ENCODE measurements at regions not wholly inside any gene's neighbourhood (a gene's known extent, or its start where the extent isn't known, plus 50 kb on each side); places are given as distances from the start of the nearest gene placed in this dataset.
"Not testable (repeated sequence)": the region's sequence is repeated elsewhere in the genome, so short reads cannot be mapped to it uniquely, and the experiment has no call there.

DNA sequence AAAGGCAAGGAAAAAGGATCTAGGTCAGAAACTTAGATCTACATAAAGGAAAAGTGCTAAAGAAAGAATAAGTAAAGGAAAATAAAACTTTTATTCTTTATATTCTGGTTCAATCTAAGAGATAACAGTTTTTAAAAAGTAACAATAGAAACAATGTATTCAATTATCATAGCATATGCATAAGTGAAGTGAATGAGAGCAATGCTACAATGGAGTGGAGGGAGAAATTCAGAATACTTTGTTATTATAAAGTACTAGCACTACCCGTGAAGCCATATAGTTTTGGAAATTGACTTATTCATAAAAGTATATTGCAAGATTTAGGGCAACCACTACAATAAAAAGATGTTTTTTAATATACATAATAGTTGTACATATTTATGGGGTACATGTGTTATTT, 586.0 kb upstream of the MDGA2 start:
- no peak overlapping the region for H3K27ac ChIP-seq
- WGBS, 2 donors, result 65% methylated on average over 1 of the region's 1 CpG
- ATAC-seq (no peak), DNase-seq (no peak), FAIRE-seq (no peak)
- H3K36me3 ChIP-seq, result no peaks in the 10 kb centered on the region
- TF ChIP-seq, protein P1, sequence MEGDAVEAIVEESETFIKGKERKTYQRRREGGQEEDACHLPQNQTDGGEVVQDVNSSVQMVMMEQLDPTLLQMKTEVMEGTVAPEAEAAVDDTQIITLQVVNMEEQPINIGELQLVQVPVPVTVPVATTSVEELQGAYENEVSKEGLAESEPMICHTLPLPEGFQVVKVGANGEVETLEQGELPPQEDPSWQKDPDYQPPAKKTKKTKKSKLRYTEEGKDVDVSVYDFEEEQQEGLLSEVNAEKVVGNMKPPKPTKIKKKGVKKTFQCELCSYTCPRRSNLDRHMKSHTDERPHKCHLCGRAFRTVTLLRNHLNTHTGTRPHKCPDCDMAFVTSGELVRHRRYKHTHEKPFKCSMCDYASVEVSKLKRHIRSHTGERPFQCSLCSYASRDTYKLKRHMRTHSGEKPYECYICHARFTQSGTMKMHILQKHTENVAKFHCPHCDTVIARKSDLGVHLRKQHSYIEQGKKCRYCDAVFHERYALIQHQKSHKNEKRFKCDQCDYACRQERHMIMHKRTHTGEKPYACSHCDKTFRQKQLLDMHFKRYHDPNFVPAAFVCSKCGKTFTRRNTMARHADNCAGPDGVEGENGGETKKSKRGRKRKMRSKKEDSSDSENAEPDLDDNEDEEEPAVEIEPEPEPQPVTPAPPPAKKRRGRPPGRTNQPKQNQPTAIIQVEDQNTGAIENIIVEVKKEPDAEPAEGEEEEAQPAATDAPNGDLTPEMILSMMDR (IDR thresholded peaks at IDR 0.05), result no peak
- H3K4me1 ChIP-seq, result no peaks in the 10 kb centered on the region
- no peaks in the 10 kb centered on the region for H3K27me3 ChIP-seq
- H3K4me3 ChIP-seq, result no peak overlapping the region
- no peaks in the 10 kb centered on the region for H3K9me3 ChIP-seq
- intact Hi-C loops (cut with DNase I), result no loop called here

- H3K36me3 ChIP-seq; ATAC-seq; DNase-seq; H3K27me3 ChIP-seq; H3K27ac ChIP-seq; intact Hi-C loops (cut with DNase I); H3K4me1 ChIP-seq; H3K4me3 ChIP-seq; H3K9me3 ChIP-seq; FAIRE-seq: not testable (repeated sequence)
- WGBS, 2 donors, result 72 to 76% methylated on average over 10 of the region's 10 CpGs
These were observed 585.2 kb upstream of the MDGA2 start for GRCh38 chr14:48260394-48261295.

DNA sequence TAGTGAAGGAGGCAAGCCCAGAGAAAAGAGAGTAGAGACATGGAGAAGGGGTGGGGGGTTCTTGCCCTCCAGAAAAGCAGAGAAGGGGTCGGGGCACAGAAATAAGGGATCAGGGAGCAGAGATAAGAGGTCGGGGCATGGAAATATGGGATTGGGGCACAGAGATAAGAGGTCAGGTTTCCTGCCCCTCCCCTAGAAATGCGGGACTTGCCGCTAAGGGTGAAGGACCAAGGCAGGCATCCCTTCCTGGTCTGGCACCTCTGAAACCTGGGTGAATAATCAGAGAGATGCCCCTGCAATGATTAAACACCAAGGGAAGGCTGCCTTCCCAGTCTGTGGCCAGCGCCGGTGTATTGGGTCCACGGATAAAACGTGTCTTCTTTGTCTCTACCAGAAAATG, 584.5 kb upstream of the MDGA2 start:
- intact Hi-C loops (cut with DNase I); H3K36me3 ChIP-seq; DNase-seq; H3K27me3 ChIP-seq; H3K9me3 ChIP-seq; H3K4me3 ChIP-seq; FAIRE-seq; H3K4me1 ChIP-seq; H3K27ac ChIP-seq; ATAC-seq: not testable (repeated sequence)
- whole genome bisulfite sequencing, 2 donors, result 63 to 81% methylated on average over 8 of the region's 8 CpGs

DNA sequence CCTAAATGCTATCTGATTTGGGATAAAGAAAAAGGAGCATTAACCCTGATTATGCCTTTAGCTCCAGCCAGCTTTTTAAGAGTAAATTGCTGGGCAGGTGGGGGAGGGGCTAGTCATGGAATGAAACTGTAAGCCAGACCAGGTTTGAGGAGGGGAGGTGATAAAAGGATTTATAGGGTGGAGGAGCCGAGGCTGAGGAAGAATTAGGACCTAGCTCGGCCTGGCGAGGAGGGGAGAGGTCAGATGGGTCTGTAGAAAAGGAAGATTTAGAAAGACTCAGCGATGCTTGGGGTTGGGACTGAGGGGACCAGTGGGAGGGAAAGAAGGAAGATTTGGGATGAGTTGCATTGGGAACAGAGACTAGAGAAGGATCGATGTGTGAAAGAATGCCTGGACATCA, 583.8 kb upstream of the MDGA2 start:
- 50 to 60% methylated on average over 5 of the region's 5 CpGs for WGBS, 2 donors

GRCh38 chr14:48258703-48259102, 583.3 kb upstream of the MDGA2 start:
- H3K27ac ChIP-seq; H3K36me3 ChIP-seq; ATAC-seq; DNase-seq; H3K9me3 ChIP-seq; H3K4me3 ChIP-seq; intact Hi-C loops (cut with DNase I); FAIRE-seq; H3K4me1 ChIP-seq; H3K27me3 ChIP-seq: not testable (repeated sequence)
- 58 to 74% methylated on average over 9 of the region's 9 CpGs for WGBS, 2 donors

More for the DNA sequence above, 583.8 kb upstream of the MDGA2 start:
- H3K4me1 ChIP-seq; ATAC-seq; H3K27ac ChIP-seq; H3K36me3 ChIP-seq; FAIRE-seq; H3K27me3 ChIP-seq; intact Hi-C loops (cut with DNase I); DNase-seq; H3K4me3 ChIP-seq; H3K9me3 ChIP-seq: not testable (repeated sequence)

DNA sequence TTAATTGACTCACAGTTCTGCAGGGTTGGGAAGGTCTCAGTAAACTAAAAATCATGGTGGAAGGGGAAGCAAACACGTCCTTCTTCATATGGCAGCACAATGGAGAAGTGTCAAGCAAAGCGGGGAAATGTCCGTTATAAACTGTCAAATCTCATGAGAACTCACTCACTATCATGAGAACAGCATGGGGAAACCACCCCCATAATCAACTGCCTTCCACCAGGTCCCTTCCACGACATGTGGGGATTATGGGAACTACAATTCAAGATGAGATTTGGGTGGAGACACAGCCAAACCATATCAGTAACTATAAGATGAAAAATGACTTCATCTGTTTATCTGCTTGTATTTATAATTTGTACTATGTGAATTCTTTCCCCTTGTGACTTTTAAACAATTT, 577.6 kb upstream of the MDGA2 start:
- ATAC-seq (no peak), FAIRE-seq (no peak), DNase-seq (no peak)
- 74 to 77% methylated on average over 4 of the region's 4 CpGs for WGBS, 2 donors
- Histone ChIP-seq H3K36me3 (no peaks in the 10 kb centered on the region), H3K9me3 (no peaks in the 10 kb centered on the region), H3K27me3 (no peaks in the 10 kb centered on the region), H3K4me1 (peaks cover 0 to 6% (median 0%) of the 10 kb centered on the region in 3 donors), H3K27ac (no peak overlapping the region), H3K4me3 (no peak overlapping the region)
- intact Hi-C loops (cut with DNase I), result no loop called here
- TF ChIP-seq, protein P1 (IDR thresholded peaks at IDR 0.05), result no peak

GRCh38 chr14:48251290-48251689, 575.9 kb upstream of the MDGA2 start:
- WGBS, 2 donors, result 70 to 87% methylated on average over 5 of the region's 5 CpGs
- no peak for FAIRE-seq

More at GRCh38 chr14:48251290-48251689, 575.9 kb upstream of the MDGA2 start:
- Histone ChIP-seq H3K27me3 (no peaks in the 10 kb centered on the region), H3K36me3 (no peaks in the 10 kb centered on the region), H3K4me3 (no peak overlapping the region), H3K9me3 (no peaks in the 10 kb centered on the region), H3K27ac (no peak overlapping the region), H3K4me1 (peaks cover 0 to 6% (median 0%) of the 10 kb centered on the region in 3 donors)
- no peak for ATAC-seq
- intact Hi-C loops (cut with DNase I), result no loop called here
- DNase-seq, result no peak
- TF ChIP-seq, protein P1 (IDR thresholded peaks at IDR 0.05), result no peak

Data from pancreas (tissue), 10 donors.